HepG2 (cell line): ENCODE measurements at regions not wholly inside any gene's neighbourhood (a gene's known extent, or its start where the extent isn't known, plus 50 kb on each side); places are given as distances from the start of the nearest gene placed in this dataset.

Experiments used
- CBX5 ChIP-seq: sonication (generic); formaldehyde crosslinking; IDR thresholded peaks from 2 replicates; pipeline ENCODE4 v1.4.0; 2020; ENCODE audit warnings: missing genetic modification reagents, borderline replicate concordance
- FOSL2 ChIP-seq: sonication (generic); formaldehyde crosslinking; IDR thresholded peaks from 2 replicates; pipeline ENCODE4 v1.4.0; 2020; ENCODE audit warnings: missing genetic modification reagents
- GATAD2A ChIP-seq: IDR thresholded peaks from 2 replicates; pipeline ENCODE4 v1.6.1; 2016
- KLF11 ChIP-seq: IDR thresholded peaks from 2 replicates; pipeline ENCODE4 v1.6.1; 2016; ENCODE audit warnings: missing compliant biosample characterization
- MTA3 ChIP-seq: sonication (generic); formaldehyde crosslinking; IDR thresholded peaks from 2 replicates; pipeline ENCODE4 v1.4.0; 2020; ENCODE audit warnings: missing genetic modification reagents
- NFRKB ChIP-seq: fragments of 450-650 bp; IDR thresholded peaks from 2 replicates; pipeline ENCODE4 v1.6.1; 2017
- NR2C2 ChIP-seq: sonication (generic); formaldehyde crosslinking; IDR thresholded peaks from 2 replicates; pipeline ENCODE4 v1.4.0; 2020; ENCODE audit warnings: missing genetic modification reagents, mild to moderate bottlenecking, moderate library complexity, borderline replicate concordance
- PCBP2 ChIP-seq: fragments of 200-400 bp; formaldehyde crosslinking; optimal IDR thresholded peaks from 2 replicates; pipeline ENCODE3; 2018; ENCODE audit warnings: low read length, low read depth; ENCODE audit not compliant: poor library complexity, severe bottlenecking
- RBM22 ChIP-seq: fragments of 200-400 bp; formaldehyde crosslinking; optimal IDR thresholded peaks from 2 replicates; pipeline ENCODE3; 2017; ENCODE audit warnings: mild to moderate bottlenecking, low read length, moderate library complexity
- SIN3A ChIP-seq: IDR thresholded peaks from 2 replicates; pipeline ENCODE4 v1.6.1; 2011; ENCODE audit warnings: low read depth, mild to moderate bottlenecking, control low read depth, low read length, borderline replicate concordance
- SRSF1 ChIP-seq: fragments of 200-400 bp; formaldehyde crosslinking; optimal IDR thresholded peaks from 2 replicates; pipeline ENCODE3; 2017; ENCODE audit warnings: mild to moderate bottlenecking, low read depth, low read length, moderate library complexity
- SYNCRIP ChIP-seq: fragments of 200-400 bp; formaldehyde crosslinking; IDR thresholded peaks from 2 replicates; pipeline ENCODE4 v1.6.1; 2018; ENCODE audit warnings: mild to moderate bottlenecking, low read depth, low read length; ENCODE audit not compliant: insufficient read depth
- U2AF2 ChIP-seq: fragments of 200-400 bp; formaldehyde crosslinking; IDR thresholded peaks from 2 replicates; pipeline ENCODE4 v1.6.1; 2017; ENCODE audit warnings: low read depth, mild to moderate bottlenecking, low read length
- WIZ ChIP-seq: sonication (generic); formaldehyde crosslinking; IDR thresholded peaks from 2 replicates; pipeline ENCODE4 v1.5.1; 2020; ENCODE audit warnings: mild to moderate bottlenecking, missing genetic modification reagents
- ZBTB21 ChIP-seq: sonication (generic); formaldehyde crosslinking; IDR thresholded peaks from 2 replicates; pipeline ENCODE4 v1.4.0; 2020; ENCODE audit warnings: missing genetic modification reagents
- ZNF225 ChIP-seq: sonication (generic); formaldehyde crosslinking; IDR thresholded peaks from 2 replicates; pipeline ENCODE4 v1.4.0; 2020; ENCODE audit warnings: mild to moderate bottlenecking, missing genetic modification reagents
- ZNF670 ChIP-seq: sonication (generic); formaldehyde crosslinking; IDR thresholded peaks from 2 replicates; pipeline ENCODE4 v1.8.0; 2022; ENCODE audit warnings: mild to moderate bottlenecking, missing genetic modification reagents, borderline replicate concordance
- ZNF747 ChIP-seq: sonication (generic); formaldehyde crosslinking; IDR thresholded peaks from 2 replicates; pipeline ENCODE4 v1.8.1; 2023; ENCODE audit warnings: missing genetic modification reagents, mild to moderate bottlenecking, borderline replicate concordance
- ZNF83 ChIP-seq: sonication (generic); formaldehyde crosslinking; IDR thresholded peaks from 2 replicates; pipeline ENCODE4 v1.4.0; 2020; ENCODE audit warnings: missing genetic modification reagents, mild to moderate bottlenecking, borderline replicate concordance
- TF ChIP-seq, protein P1 (sequence below): sonication (generic); formaldehyde crosslinking; IDR thresholded peaks from 2 replicates; pipeline ENCODE4 v1.5.0; 2020; ENCODE audit warnings: missing genetic modification reagents, mild to moderate bottlenecking, borderline replicate concordance
- TF ChIP-seq, protein P2 (sequence below): sonication (generic); formaldehyde crosslinking; IDR thresholded peaks from 2 replicates; pipeline ENCODE4 v1.4.0; 2020; ENCODE audit warnings: missing genetic modification reagents
- TF ChIP-seq, protein P3 (sequence below): sonication (generic); formaldehyde crosslinking; IDR thresholded peaks from 2 replicates; pipeline ENCODE4 v1.4.0; 2020; ENCODE audit warnings: missing genetic modification reagents, borderline replicate concordance
- TF ChIP-seq, protein P4 (sequence below): sonication (generic); formaldehyde crosslinking; conservative IDR thresholded peaks from 2 replicates; pipeline ENCODE4 v1.4.0; 2020; ENCODE audit warnings: missing genetic modification reagents
- TF ChIP-seq, protein P5 (sequence below), 2 experiments: fragments of 450-650 bp in 1 of 2; sonication (generic) in 1 of 2; formaldehyde crosslinking; IDR thresholded peaks; 2 replicates each; pipeline versions ENCODE4 v1.5.0 to v1.8.0; 2020 to 2022; ENCODE audit warnings: mild to moderate bottlenecking in 1 of 2, missing genetic modification reagents in 1 of 2

DNA sequence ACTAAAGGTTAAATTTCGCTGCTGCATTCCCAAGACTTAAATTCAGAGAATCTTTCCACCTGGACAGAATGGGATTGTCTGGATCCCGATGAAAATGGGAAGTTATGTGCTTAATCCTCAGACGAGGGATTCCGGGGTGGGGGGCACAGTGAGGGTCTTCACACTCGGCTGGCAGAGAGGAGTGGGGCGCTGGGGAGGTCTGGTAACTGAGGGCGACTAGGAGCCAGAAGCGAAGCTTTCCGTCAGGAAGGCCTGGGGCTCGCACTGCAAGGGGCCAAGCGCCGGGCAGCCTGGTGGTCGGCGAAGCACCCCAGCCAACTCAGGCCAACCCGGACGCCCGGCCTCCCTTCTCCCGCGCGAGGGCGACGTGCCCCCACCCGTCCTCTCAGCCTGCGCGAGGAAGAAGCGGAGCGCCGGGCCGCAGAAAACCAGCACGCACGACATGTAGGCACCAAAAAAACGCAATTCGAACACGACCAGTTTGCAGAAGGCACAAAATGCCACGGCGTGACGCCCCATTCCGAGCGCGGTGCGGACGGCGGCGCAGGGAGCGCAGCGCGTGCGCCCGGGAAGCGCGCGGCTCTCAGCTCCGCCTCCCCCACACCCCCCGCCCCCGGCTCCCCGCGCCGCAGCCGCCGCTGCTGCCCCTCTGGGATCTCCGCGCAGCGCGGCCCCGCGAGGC, 188.1 kb downstream of the ZEB2 start (continued):
- TF ChIP-seq, protein P1, sequence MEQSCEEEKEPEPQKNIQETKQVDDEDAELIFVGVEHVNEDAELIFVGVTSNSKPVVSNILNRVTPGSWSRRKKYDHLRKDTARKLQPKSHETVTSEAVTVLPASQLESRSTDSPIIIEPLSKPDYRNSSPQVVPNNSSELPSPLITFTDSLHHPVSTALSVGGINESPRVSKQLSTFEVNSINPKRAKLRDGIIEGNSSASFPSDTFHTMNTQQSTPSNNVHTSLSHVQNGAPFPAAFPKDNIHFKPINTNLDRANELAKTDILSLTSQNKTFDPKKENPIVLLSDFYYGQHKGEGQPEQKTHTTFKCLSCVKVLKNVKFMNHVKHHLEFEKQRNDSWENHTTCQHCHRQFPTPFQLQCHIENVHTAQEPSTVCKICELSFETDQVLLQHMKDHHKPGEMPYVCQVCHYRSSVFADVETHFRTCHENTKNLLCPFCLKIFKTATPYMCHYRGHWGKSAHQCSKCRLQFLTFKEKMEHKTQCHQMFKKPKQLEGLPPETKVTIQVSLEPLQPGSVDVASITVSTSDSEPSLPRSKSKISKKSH (CRISPR knock-in tag): peak; percentile 70; the same call in 1 of the 2 replicates
- peak; percentile 33 for TF ChIP-seq FOSL2 (CRISPR knock-in tag)
- peak; percentile 38; the same call in 1 of the 2 replicates for TF ChIP-seq GATAD2A (CRISPR knock-in tag)
- no peak for TF ChIP-seq PCBP2
- no peak; the same call in 1 of the 2 replicates for TF ChIP-seq CBX5
- peak; percentile 37; the same call in 1 of the 2 replicates for TF ChIP-seq KLF11
- peak; percentile 38; the same call in 1 of the 2 replicates for TF ChIP-seq SIN3A
- TF ChIP-seq MTA3: no peak
- TF ChIP-seq RBM22: no peak
- no peak for TF ChIP-seq NR2C2 (CRISPR knock-in tag)
- no peak for TF ChIP-seq WIZ (CRISPR knock-in tag)
- TF ChIP-seq, protein P2, sequence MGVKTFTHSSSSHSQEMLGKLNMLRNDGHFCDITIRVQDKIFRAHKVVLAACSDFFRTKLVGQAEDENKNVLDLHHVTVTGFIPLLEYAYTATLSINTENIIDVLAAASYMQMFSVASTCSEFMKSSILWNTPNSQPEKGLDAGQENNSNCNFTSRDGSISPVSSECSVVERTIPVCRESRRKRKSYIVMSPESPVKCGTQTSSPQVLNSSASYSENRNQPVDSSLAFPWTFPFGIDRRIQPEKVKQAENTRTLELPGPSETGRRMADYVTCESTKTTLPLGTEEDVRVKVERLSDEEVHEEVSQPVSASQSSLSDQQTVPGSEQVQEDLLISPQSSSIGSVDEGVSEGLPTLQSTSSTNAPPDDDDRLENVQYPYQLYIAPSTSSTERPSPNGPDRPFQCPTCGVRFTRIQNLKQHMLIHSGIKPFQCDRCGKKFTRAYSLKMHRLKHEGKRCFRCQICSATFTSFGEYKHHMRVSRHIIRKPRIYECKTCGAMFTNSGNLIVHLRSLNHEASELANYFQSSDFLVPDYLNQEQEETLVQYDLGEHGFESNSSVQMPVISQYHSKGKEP (CRISPR knock-in tag): peak; percentile 33; the same call in 1 of the 2 replicates
- TF ChIP-seq NFRKB: no peak
- no peak for TF ChIP-seq SYNCRIP
- TF ChIP-seq ZNF747: peak; percentile 21; the same call in 1 of the 2 replicates
- TF ChIP-seq, protein P3, sequence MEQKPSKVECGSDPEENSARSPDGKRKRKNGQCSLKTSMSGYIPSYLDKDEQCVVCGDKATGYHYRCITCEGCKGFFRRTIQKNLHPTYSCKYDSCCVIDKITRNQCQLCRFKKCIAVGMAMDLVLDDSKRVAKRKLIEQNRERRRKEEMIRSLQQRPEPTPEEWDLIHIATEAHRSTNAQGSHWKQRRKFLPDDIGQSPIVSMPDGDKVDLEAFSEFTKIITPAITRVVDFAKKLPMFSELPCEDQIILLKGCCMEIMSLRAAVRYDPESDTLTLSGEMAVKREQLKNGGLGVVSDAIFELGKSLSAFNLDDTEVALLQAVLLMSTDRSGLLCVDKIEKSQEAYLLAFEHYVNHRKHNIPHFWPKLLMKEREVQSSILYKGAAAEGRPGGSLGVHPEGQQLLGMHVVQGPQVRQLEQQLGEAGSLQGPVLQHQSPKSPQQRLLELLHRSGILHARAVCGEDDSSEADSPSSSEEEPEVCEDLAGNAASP (CRISPR knock-in tag): peak; percentile 40; the same call in 1 of the 2 replicates
- TF ChIP-seq SRSF1: peak; percentile 82
- TF ChIP-seq, protein P4, sequence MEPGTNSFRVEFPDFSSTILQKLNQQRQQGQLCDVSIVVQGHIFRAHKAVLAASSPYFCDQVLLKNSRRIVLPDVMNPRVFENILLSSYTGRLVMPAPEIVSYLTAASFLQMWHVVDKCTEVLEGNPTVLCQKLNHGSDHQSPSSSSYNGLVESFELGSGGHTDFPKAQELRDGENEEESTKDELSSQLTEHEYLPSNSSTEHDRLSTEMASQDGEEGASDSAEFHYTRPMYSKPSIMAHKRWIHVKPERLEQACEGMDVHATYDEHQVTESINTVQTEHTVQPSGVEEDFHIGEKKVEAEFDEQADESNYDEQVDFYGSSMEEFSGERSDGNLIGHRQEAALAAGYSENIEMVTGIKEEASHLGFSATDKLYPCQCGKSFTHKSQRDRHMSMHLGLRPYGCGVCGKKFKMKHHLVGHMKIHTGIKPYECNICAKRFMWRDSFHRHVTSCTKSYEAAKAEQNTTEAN: 0 out of 2 replicates have a peak, but pooled peaks have one; percentile 50
- TF ChIP-seq, protein P5, sequence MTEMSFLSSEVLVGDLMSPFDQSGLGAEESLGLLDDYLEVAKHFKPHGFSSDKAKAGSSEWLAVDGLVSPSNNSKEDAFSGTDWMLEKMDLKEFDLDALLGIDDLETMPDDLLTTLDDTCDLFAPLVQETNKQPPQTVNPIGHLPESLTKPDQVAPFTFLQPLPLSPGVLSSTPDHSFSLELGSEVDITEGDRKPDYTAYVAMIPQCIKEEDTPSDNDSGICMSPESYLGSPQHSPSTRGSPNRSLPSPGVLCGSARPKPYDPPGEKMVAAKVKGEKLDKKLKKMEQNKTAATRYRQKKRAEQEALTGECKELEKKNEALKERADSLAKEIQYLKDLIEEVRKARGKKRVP (CRISPR knock-in tag; IDR thresholded peaks at IDR 0.05): peak in 1 of 2 experiments; percentile 44; a peak in 1 of 4 replicates
- TF ChIP-seq ZNF670 (CRISPR knock-in tag): peak; percentile 82; the same call in 1 of the 2 replicates
- TF ChIP-seq ZNF225 (CRISPR knock-in tag): peak; percentile 96
- TF ChIP-seq ZNF83: peak; percentile 89; the same call in 1 of the 2 replicates
- no peak for TF ChIP-seq U2AF2
- TF ChIP-seq ZBTB21 (CRISPR knock-in tag): no peak
